HG03571 (cell line): ENCODE measurements at regions not wholly inside any gene's neighbourhood (a gene's known extent, or its start where the extent isn't known, plus 50 kb on each side); places are given as distances from the start of the nearest gene placed in this dataset.

Source experiments
- ATAC-seq: cut with Tn5 transposase; IDR thresholded peaks from one replicate; pipeline ENCODE4 v1.9.1; 2021; ENCODE audit not compliant: unreplicated experiment

- no peak for ATAC-seq
Measured at GRCh38 chr5:58156973-58157701, 302.7 kb downstream of the PLK2 start.

- ATAC-seq, result no peak
Measured at GRCh38 chr5:58156361-58156760, 303.5 kb downstream of the PLK2 start.

- ATAC-seq, result no peak
Measured at GRCh38 chr5:58153255-58153654, 306.6 kb downstream of the PLK2 start.

GRCh38 chr5:58151414-58151813 is 308.5 kb downstream of the PLK2 start:
- no peak for ATAC-seq

GRCh38 chr5:58150926-58151325 is 309.0 kb downstream of the PLK2 start:
- no peak for ATAC-seq

GRCh38 chr5:58149746-58150145 is 310.1 kb downstream of the PLK2 start:
- no peak for ATAC-seq

GRCh38 chr5:58149345-58149744 is 310.5 kb downstream of the PLK2 start:
- ATAC-seq, result no peak

GRCh38 chr5:58148254-58148775 is 311.6 kb downstream of the PLK2 start:
- ATAC-seq, result no peak

GRCh38 chr5:58145397-58145934 is 314.4 kb downstream of the PLK2 start:
- ATAC-seq, result no peak

- ATAC-seq, result no peak
Measured at GRCh38 chr5:58143727-58144126, 316.2 kb downstream of the PLK2 start.

GRCh38 chr5:58143181-58143580 is 316.7 kb downstream of the PLK2 start:
- ATAC-seq, result no peak

GRCh38 chr5:58138791-58139190 is 321.1 kb downstream of the PLK2 start:
- no peak for ATAC-seq

GRCh38 chr5:58136406-58136805 is 323.5 kb downstream of the PLK2 start:
- no peak for ATAC-seq

GRCh38 chr5:58135571-58136335 is 324.1 kb downstream of the PLK2 start:
- no peak for ATAC-seq

- no peak for ATAC-seq
Measured at GRCh38 chr5:58133631-58134296, 326.1 kb downstream of the PLK2 start.

GRCh38 chr5:58133216-58133615 is 326.7 kb downstream of the PLK2 start:
- ATAC-seq, result no peak

GRCh38 chr5:58127255-58128220 is 332.3 kb downstream of the PLK2 start:
- ATAC-seq, result no peak

GRCh38 chr5:58123501-58123900 is 336.4 kb downstream of the PLK2 start:
- no peak for ATAC-seq

- ATAC-seq, result no peak
Measured at GRCh38 chr5:58122848-58123392, 337.0 kb downstream of the PLK2 start.

- no peak for ATAC-seq
Measured at GRCh38 chr5:58122157-58122556, 337.7 kb downstream of the PLK2 start.
